ENCODE measurements at regions not wholly inside any gene's neighbourhood (a gene's known extent, or its start where the extent isn't known, plus 50 kb on each side); places are given as distances from the start of the nearest gene placed in this dataset.

- intact Hi-C loops (cut with DNase I): no loop called here
- ATAC-seq (no peak), DNase-seq (no peak)
- TF ChIP-seq CTCF (IDR thresholded peaks at IDR 0.05): no peak
- Histone ChIP-seq H3K4me1 (no peaks in the 10 kb centered on the region), H3K4me3 (no peak overlapping the region), H3K27ac (no peak overlapping the region), H3K36me3 (no peaks in the 10 kb centered on the region), H3K9me3 (peaks cover 20% of the 10 kb centered on the region), H3K27me3 (ENCODE audit: low read depth) (no peaks in the 10 kb centered on the region)
These were observed 62.4 kb upstream of the MBOAT2 start for GRCh38 chr2:9065901-9066300.

- H3K36me3 ChIP-seq: no peaks in the 10 kb centered on the region
- DNase-seq: no peak
- H3K27me3 ChIP-seq (ENCODE audit: low read depth): no peaks in the 10 kb centered on the region
- no peak overlapping the region for H3K4me3 ChIP-seq
- H3K4me1 ChIP-seq: no peaks in the 10 kb centered on the region
- intact Hi-C loops (cut with DNase I): no loop called here
- H3K9me3 ChIP-seq: peaks cover 20% of the 10 kb centered on the region
- ATAC-seq: no peak
- TF ChIP-seq CTCF (IDR thresholded peaks at IDR 0.05): no peak
- H3K27ac ChIP-seq: no peak overlapping the region
These were observed 59.6 kb upstream of the MBOAT2 start for GRCh38 chr2:9063023-9063606.

- H3K27me3 ChIP-seq (ENCODE audit: low read depth): no peaks in the 10 kb centered on the region
- no peaks in the 10 kb centered on the region for H3K36me3 ChIP-seq
- no peak overlapping the region for H3K4me3 ChIP-seq
- H3K4me1 ChIP-seq: no peaks in the 10 kb centered on the region
- peaks cover 9% of the 10 kb centered on the region for H3K9me3 ChIP-seq
- intact Hi-C loops (cut with DNase I): no loop called here
- ATAC-seq (no peak), DNase-seq (no peak)
- H3K27ac ChIP-seq: no peak overlapping the region
- TF ChIP-seq CTCF (IDR thresholded peaks at IDR 0.05): no peak
These were observed 57.3 kb upstream of the MBOAT2 start for GRCh38 chr2:9060819-9061218.

- no peak for ATAC-seq
- intact Hi-C loops (cut with DNase I): no loop called here
- H3K27me3 ChIP-seq (ENCODE audit: low read depth): no peaks in the 10 kb centered on the region
- no peaks in the 10 kb centered on the region for H3K36me3 ChIP-seq
- no peak for DNase-seq
- no peaks in the 10 kb centered on the region for H3K4me1 ChIP-seq
- H3K4me3 ChIP-seq: no peak overlapping the region
- TF ChIP-seq CTCF (IDR thresholded peaks at IDR 0.05): no peak
- no peaks in the 10 kb centered on the region for H3K9me3 ChIP-seq
- H3K27ac ChIP-seq: no peak overlapping the region
These were observed 54.7 kb upstream of the MBOAT2 start for GRCh38 chr2:9057939-9058761.

- intact Hi-C loops (cut with DNase I): no loop called here
- no peak for ATAC-seq
These were observed 52.0 kb upstream of the MBOAT2 start for GRCh38 chr2:9055471-9055870.

More at GRCh38 chr2:9055471-9055870, 52.0 kb upstream of the MBOAT2 start:
- TF ChIP-seq CTCF (IDR thresholded peaks at IDR 0.05): no peak
- Histone ChIP-seq H3K27ac (no peak overlapping the region), H3K36me3 (no peaks in the 10 kb centered on the region), H3K4me3 (no peak overlapping the region), H3K4me1 (no peaks in the 10 kb centered on the region), H3K9me3 (no peaks in the 10 kb centered on the region), H3K27me3 (ENCODE audit: low read depth) (no peaks in the 10 kb centered on the region)
- DNase-seq: no peak

Data from lower lobe of right lung (tissue), 2 donors.